ENCODE measurements at regions not wholly inside any gene's neighbourhood (a gene's known extent, or its start where the extent isn't known, plus 50 kb on each side); places are given as distances from the start of the nearest gene placed in this dataset.

GRCh38 chr6:167761794-167762258 lies 64.9 kb upstream of the AFDN start:
- no peaks in the 10 kb centered on the region for H3F3A ChIP-seq (ENCODE audit: insufficient read depth, low read length, poor library complexity, severe bottlenecking)
- H3K9me3 ChIP-seq (ENCODE audit: low read length), result no peaks in the 10 kb centered on the region
- H3K36me3 ChIP-seq (ENCODE audit: insufficient read depth, low read length), result no peaks in the 10 kb centered on the region
- H3K9ac ChIP-seq (ENCODE audit: low read length), result no peak overlapping the region
- H3K27me3 ChIP-seq (ENCODE audit: insufficient read depth, low read depth, low read length), result no peaks in the 10 kb centered on the region
- H2AFZ ChIP-seq (ENCODE audit: low read depth, low read length), result no peak overlapping the region
- no peak overlapping the region for H3K4me3 ChIP-seq (ENCODE audit: low read length)
- no peak overlapping the region for H3K4me2 ChIP-seq (ENCODE audit: low read length)
- H3K79me2 ChIP-seq (replicated peaks; ENCODE audit: insufficient read depth, low read length), result no peaks in the 10 kb centered on the region
- H4K20me1 ChIP-seq (ENCODE audit: insufficient read depth), result no peaks in the 10 kb centered on the region
- H3K27ac ChIP-seq (ENCODE audit: low read length), result no peak overlapping the region
- no peak for TF ChIP-seq RAD21 (conservative IDR thresholded peaks at IDR 0.05)
- no peak for TF ChIP-seq TAF1 (IDR thresholded peaks at IDR 0.05; ENCODE audit: low read depth)
- TF ChIP-seq REST (IDR thresholded peaks at IDR 0.05; ENCODE audit: borderline replicate concordance), result no peak
- no peak for TF ChIP-seq EP300 (conservative IDR thresholded peaks at IDR 0.05; ENCODE audit: poor library complexity, severe bottlenecking)
- TF ChIP-seq MXI1 (conservative IDR thresholded peaks at IDR 0.05; ENCODE audit: poor library complexity, severe bottlenecking), result no peak
- TF ChIP-seq EZH2 (IDR thresholded peaks at IDR 0.05; ENCODE audit: borderline replicate concordance, insufficient read depth, low read length, poor library complexity, severe bottlenecking), result no peak
- TF ChIP-seq CTCF (IDR thresholded peaks at IDR 0.05; ENCODE audit: poor library complexity, severe bottlenecking), result no peak
- TF ChIP-seq SMC3 (conservative IDR thresholded peaks at IDR 0.05; ENCODE audit: poor library complexity), result no peak
- no peak for TF ChIP-seq POLR2AphosphoS5 (IDR thresholded peaks at IDR 0.05)
- no peaks in the 10 kb centered on the region for H3K9me2 ChIP-seq (ENCODE audit: insufficient read depth, low read length)

GRCh38 chr6:167762259-167762962 lies 64.3 kb upstream of the AFDN start:
- H3K36me3 ChIP-seq (ENCODE audit: insufficient read depth, low read length), result no peaks in the 10 kb centered on the region
- no peaks in the 10 kb centered on the region for H3K79me2 ChIP-seq (replicated peaks; ENCODE audit: insufficient read depth, low read length)
- no peak for TF ChIP-seq TAF1 (IDR thresholded peaks at IDR 0.05; ENCODE audit: low read depth)
- no peak for TF ChIP-seq REST (IDR thresholded peaks at IDR 0.05; ENCODE audit: borderline replicate concordance)
- TF ChIP-seq SMC3 (conservative IDR thresholded peaks at IDR 0.05; ENCODE audit: poor library complexity), result no peak
- TF ChIP-seq CTCF (IDR thresholded peaks at IDR 0.05; ENCODE audit: poor library complexity, severe bottlenecking), result no peak
- no peak for TF ChIP-seq EZH2 (IDR thresholded peaks at IDR 0.05; ENCODE audit: borderline replicate concordance, insufficient read depth, low read length, poor library complexity, severe bottlenecking)
- no peak for TF ChIP-seq POLR2AphosphoS5 (IDR thresholded peaks at IDR 0.05)
- no peak for TF ChIP-seq RAD21 (conservative IDR thresholded peaks at IDR 0.05)
- TF ChIP-seq EP300 (conservative IDR thresholded peaks at IDR 0.05; ENCODE audit: poor library complexity, severe bottlenecking), result no peak
- no peak for TF ChIP-seq MXI1 (conservative IDR thresholded peaks at IDR 0.05; ENCODE audit: poor library complexity, severe bottlenecking)
- H3K27ac ChIP-seq (ENCODE audit: low read length), result no peak overlapping the region
- H3K4me3 ChIP-seq (ENCODE audit: low read length), result no peak overlapping the region
- no peak overlapping the region for H3K9ac ChIP-seq (ENCODE audit: low read length)
- H3K4me2 ChIP-seq (ENCODE audit: low read length), result no peak overlapping the region
- H3K27me3 ChIP-seq (ENCODE audit: insufficient read depth, low read depth, low read length), result no peaks in the 10 kb centered on the region
- no peaks in the 10 kb centered on the region for H3F3A ChIP-seq (ENCODE audit: insufficient read depth, low read length, poor library complexity, severe bottlenecking)
- no peak overlapping the region for H2AFZ ChIP-seq (ENCODE audit: low read depth, low read length)
- H3K9me2 ChIP-seq (ENCODE audit: insufficient read depth, low read length), result no peaks in the 10 kb centered on the region
- H3K9me3 ChIP-seq (ENCODE audit: low read length), result no peaks in the 10 kb centered on the region
- no peaks in the 10 kb centered on the region for H4K20me1 ChIP-seq (ENCODE audit: insufficient read depth)
